HUDEP-2 (cell line): ENCODE measurements at regions not wholly inside any gene's neighbourhood (a gene's known extent, or its start where the extent isn't known, plus 50 kb on each side); places are given as distances from the start of the nearest gene placed in this dataset.

Experiments
- DNase-seq, 76 experiments: peaks; one replicate each; lab custom pipeline; 2025; ENCODE audit not compliant: unreplicated experiment in 76 of 76; lab: John Stamatoyannopoulos, UW

GRCh38 chr2:217329023-217329431, 469.2 kb upstream of the TNP1 start:
- DNase-seq, result no peak

- DNase-seq, result no peak
These were observed 468.7 kb upstream of the TNP1 start for GRCh38 chr2:217328622-217328978.

GRCh38 chr2:217327953-217328621, 468.2 kb upstream of the TNP1 start:
- no peak for DNase-seq

- DNase-seq, result no peak
These were observed 466.6 kb upstream of the TNP1 start for GRCh38 chr2:217326238-217327022.

- no peak for DNase-seq
These were observed 466.0 kb upstream of the TNP1 start for GRCh38 chr2:217325816-217326215.

GRCh38 chr2:217325251-217325650, 465.4 kb upstream of the TNP1 start:
- no peak for DNase-seq

- DNase-seq, result no peak
These were observed 456.9 kb upstream of the TNP1 start for GRCh38 chr2:217316743-217317142.

GRCh38 chr2:217314021-217314460, 454.2 kb upstream of the TNP1 start:
- no peak for DNase-seq

GRCh38 chr2:217313386-217313785, 453.5 kb upstream of the TNP1 start:
- DNase-seq, result no peak

GRCh38 chr2:217309056-217309455, 449.2 kb upstream of the TNP1 start:
- no peak for DNase-seq

- DNase-seq, result no peak
These were observed 447.2 kb upstream of the TNP1 start for GRCh38 chr2:217307023-217307422.

- no peak for DNase-seq
These were observed 446.0 kb upstream of the TNP1 start for GRCh38 chr2:217305882-217306281.

- no peak for DNase-seq
These were observed 444.7 kb upstream of the TNP1 start for GRCh38 chr2:217304582-217304981.

GRCh38 chr2:217302856-217303255, 443.0 kb upstream of the TNP1 start:
- DNase-seq, result no peak

GRCh38 chr2:217301142-217301925, 441.5 kb upstream of the TNP1 start:
- no peak for DNase-seq

GRCh38 chr2:217299590-217299989, 439.7 kb upstream of the TNP1 start:
- DNase-seq, result no peak

GRCh38 chr2:217297096-217297495, 437.2 kb upstream of the TNP1 start:
- no peak for DNase-seq

- DNase-seq, result no peak
These were observed 435.0 kb upstream of the TNP1 start for GRCh38 chr2:217294818-217295217.

GRCh38 chr2:217294211-217294610, 434.3 kb upstream of the TNP1 start:
- no peak for DNase-seq

- no peak for DNase-seq
These were observed 433.7 kb upstream of the TNP1 start for GRCh38 chr2:217293607-217294006.

GRCh38 chr2:217293046-217293445, 433.2 kb upstream of the TNP1 start:
- DNase-seq, result no peak

GRCh38 chr2:217291259-217291658, 431.4 kb upstream of the TNP1 start:
- DNase-seq, result no peak
